GM19463 (cell line): ENCODE measurements at regions not wholly inside any gene's neighbourhood (a gene's known extent, or its start where the extent isn't known, plus 50 kb on each side); places are given as distances from the start of the nearest gene placed in this dataset.

Source experiments
- ATAC-seq: cut with Tn5 transposase; IDR thresholded peaks from one replicate; pipeline ENCODE4 v1.9.1; 2021; ENCODE audit warnings: mild to moderate bottlenecking, moderate library complexity; ENCODE audit not compliant: unreplicated experiment

- no peak for ATAC-seq
Measured at GRCh38 chr2:67948057-67948456, 114.7 kb downstream of the C1D start.

GRCh38 chr2:67948506-67948905, 114.3 kb downstream of the C1D start:
- ATAC-seq, result no peak

GRCh38 chr2:67950018-67950417, 112.8 kb downstream of the C1D start:
- no peak for ATAC-seq

- ATAC-seq, result no peak
Measured at GRCh38 chr2:67950919-67951318, 111.9 kb downstream of the C1D start.

GRCh38 chr2:67952066-67952465, 110.7 kb downstream of the C1D start:
- ATAC-seq, result no peak

GRCh38 chr2:67954093-67954748, 108.6 kb downstream of the C1D start:
- no peak for ATAC-seq

GRCh38 chr2:67955748-67956603, 106.8 kb downstream of the C1D start:
- ATAC-seq, result no peak

- no peak for ATAC-seq
Measured at GRCh38 chr2:67965246-67965645, 97.6 kb downstream of the C1D start.

- ATAC-seq, result no peak
Measured at GRCh38 chr2:67970071-67970470, 92.7 kb downstream of the C1D start.

GRCh38 chr2:67970542-67970941, 92.3 kb downstream of the C1D start:
- ATAC-seq, result no peak

- no peak for ATAC-seq
Measured at GRCh38 chr2:67974559-67975430, 88.0 kb downstream of the C1D start.

- no peak for ATAC-seq
Measured at GRCh38 chr2:67977464-67977863, 85.3 kb downstream of the C1D start.

- ATAC-seq, result no peak
Measured at GRCh38 chr2:67982956-67983355, 79.8 kb downstream of the C1D start.

GRCh38 chr2:67984600-67984999, 78.2 kb downstream of the C1D start:
- no peak for ATAC-seq

GRCh38 chr2:67985586-67985985, 77.2 kb downstream of the C1D start:
- ATAC-seq, result no peak

GRCh38 chr2:67986258-67986657, 76.5 kb downstream of the C1D start:
- ATAC-seq, result no peak
